ENCODE measurements at regions not wholly inside any gene's neighbourhood (a gene's known extent, or its start where the extent isn't known, plus 50 kb on each side); places are given as distances from the start of the nearest gene placed in this dataset.

GRCh38 chr7:53428045-53428444 lies 392.6 kb downstream of the POM121L12 start:
- TF ChIP-seq CTCF (IDR thresholded peaks at IDR 0.05) (no peak), EP300 (IDR thresholded peaks at IDR 0.05) (no peak)
